ENCODE measurements at regions not wholly inside any gene's neighbourhood (a gene's known extent, or its start where the extent isn't known, plus 50 kb on each side); places are given as distances from the start of the nearest gene placed in this dataset.

GRCh38 chr6:145142958-145143357 lies 592.4 kb downstream of the EPM2A start:
- intact Hi-C loops (cut with micrococcal nuclease; ENCODE audit: unreplicated experiment), result no loop called here
- no peak for ATAC-seq
- ChIA-PET CTCF (no interaction called here), POLR2A (no interaction called here)
- BruUV-seq (replicated peaks), result no TSS peak
- Histone ChIP-seq H3K27ac (ENCODE audit: low read length) (no peak overlapping the region), H3K9me3 (ENCODE audit: control insufficient read depth, insufficient read depth, low read depth, low read length) (no peaks in the 10 kb centered on the region), H3K4me1 (ENCODE audit: control insufficient read depth, insufficient read depth, low read length) (no peaks in the 10 kb centered on the region), H3K36me3 (ENCODE audit: control insufficient read depth, insufficient read depth, low read length) (no peaks in the 10 kb centered on the region), H3K27me3 (ENCODE audit: control insufficient read depth, insufficient read depth, low read length) (no peaks in the 10 kb centered on the region), H3K4me3 (ENCODE audit: low read depth in 2 of 2, low read length in 2 of 2) (no peak overlapping the region)
- no peak for DNase-seq (ENCODE audit: low read depth, low spot score)
- TF ChIP-seq CTCF (IDR thresholded peaks at IDR 0.05) (no peak), TCF7L2 (IDR thresholded peaks at IDR 0.05; ENCODE audit: low read depth, low read length) (no peak), POLR2AphosphoS5 (IDR thresholded peaks at IDR 0.05; ENCODE audit: low read depth, low read length) (no peak)
- in situ Hi-C loops (cut with HindIII; ENCODE audit: low pct_unique_long_range_greater_than_20kb, low sequenced_read_pairs), result no loop called here

- ChIA-PET POLR2A (no interaction called here), CTCF (no interaction called here)
- H3K27me3 ChIP-seq (ENCODE audit: control insufficient read depth, insufficient read depth, low read length), result no peaks in the 10 kb centered on the region
- no peak overlapping the region for H3K4me3 ChIP-seq (ENCODE audit: low read depth in 2 of 2, low read length in 2 of 2)
- H3K4me1 ChIP-seq (ENCODE audit: control insufficient read depth, insufficient read depth, low read length), result no peaks in the 10 kb centered on the region
- TF ChIP-seq TCF7L2 (IDR thresholded peaks at IDR 0.05; ENCODE audit: low read depth, low read length), result no peak
- no peak for TF ChIP-seq SIN3A (IDR thresholded peaks at IDR 0.05; ENCODE audit: borderline replicate concordance, insufficient read depth, low read depth, low read length)
- TF ChIP-seq CTCF (IDR thresholded peaks at IDR 0.05), result no peak
- TF ChIP-seq POLR2AphosphoS5 (IDR thresholded peaks at IDR 0.05; ENCODE audit: low read depth, low read length), result no peak
- TF ChIP-seq REST (IDR thresholded peaks at IDR 0.05; ENCODE audit: insufficient read depth in 1 of 2, low read depth in 2 of 2, low read length in 1 of 2), result no peak
- DNase-seq (ENCODE audit: low read depth, low spot score) (no peak), ATAC-seq (no peak)
- H3K27ac ChIP-seq (ENCODE audit: low read length), result no peak overlapping the region
- intact Hi-C loops (cut with micrococcal nuclease; ENCODE audit: unreplicated experiment) (no loop called here), in situ Hi-C loops (cut with HindIII; ENCODE audit: low pct_unique_long_range_greater_than_20kb, low sequenced_read_pairs) (no loop called here)
- no TSS peak for BruUV-seq (replicated peaks)
- no peaks in the 10 kb centered on the region for H3K36me3 ChIP-seq (ENCODE audit: control insufficient read depth, insufficient read depth, low read length)
- no peaks in the 10 kb centered on the region for H3K9me3 ChIP-seq (ENCODE audit: control insufficient read depth, insufficient read depth, low read depth, low read length)
These were observed 591.9 kb downstream of the EPM2A start for GRCh38 chr6:145143379-145143778.

- Histone ChIP-seq H3K9me3 (ENCODE audit: control insufficient read depth, insufficient read depth, low read depth, low read length) (no peaks in the 10 kb centered on the region), H3K27me3 (ENCODE audit: control insufficient read depth, insufficient read depth, low read length) (no peaks in the 10 kb centered on the region), H3K36me3 (ENCODE audit: control insufficient read depth, insufficient read depth, low read length) (no peaks in the 10 kb centered on the region), H3K27ac (ENCODE audit: low read length) (no peak overlapping the region), H3K4me1 (ENCODE audit: control insufficient read depth, insufficient read depth, low read length) (no peaks in the 10 kb centered on the region), H3K4me3 (ENCODE audit: low read depth in 2 of 2, low read length in 2 of 2) (no peak overlapping the region)
- BruUV-seq (replicated peaks), result no TSS peak
- DNase-seq (ENCODE audit: low read depth, low spot score) (no peak), ATAC-seq (no peak)
- intact Hi-C loops (cut with micrococcal nuclease; ENCODE audit: unreplicated experiment), result no loop called here
- no peak for TF ChIP-seq TCF7L2 (IDR thresholded peaks at IDR 0.05; ENCODE audit: low read depth, low read length)
- TF ChIP-seq REST (IDR thresholded peaks at IDR 0.05; ENCODE audit: insufficient read depth in 1 of 2, low read depth in 2 of 2, low read length in 1 of 2), result no peak
- no peak for TF ChIP-seq POLR2AphosphoS5 (IDR thresholded peaks at IDR 0.05; ENCODE audit: low read depth, low read length)
- no peak for TF ChIP-seq SIN3A (IDR thresholded peaks at IDR 0.05; ENCODE audit: borderline replicate concordance, insufficient read depth, low read depth, low read length)
- TF ChIP-seq CTCF (IDR thresholded peaks at IDR 0.05), result no peak
- POLR2A ChIA-PET, result no interaction called here
- CTCF ChIA-PET, result no interaction called here
- in situ Hi-C loops (cut with HindIII; ENCODE audit: low pct_unique_long_range_greater_than_20kb, low sequenced_read_pairs), result no loop called here
These were observed 587.8 kb downstream of the EPM2A start for GRCh38 chr6:145147559-145147958.
